IPS-15b (cell line): ENCODE measurements at regions not wholly inside any gene's neighbourhood (a gene's known extent, or its start where the extent isn't known, plus 50 kb on each side); places are given as distances from the start of the nearest gene placed in this dataset.
"Not testable (repeated sequence)": the region's sequence is repeated elsewhere in the genome, so short reads cannot be mapped to it uniquely, and the experiment has no call there.

Experiments used
- H3K27me3 ChIP-seq: one replicate; pipeline ENCODE4 v1.6.1; 2013; ENCODE audit warnings: low read length; ENCODE audit not compliant: control insufficient read depth, insufficient read depth
- H3K36me3 ChIP-seq: one replicate; pipeline ENCODE4 v1.6.1; 2013; ENCODE audit warnings: low read length; ENCODE audit not compliant: control insufficient read depth, insufficient read depth
- H3K4me1 ChIP-seq: one replicate; pipeline ENCODE4 v1.6.1; 2013; ENCODE audit warnings: mild to moderate bottlenecking, low read length; ENCODE audit not compliant: control insufficient read depth, insufficient read depth
- H3K4me3 ChIP-seq: one replicate; pipeline ENCODE4 v1.5.1; 2013; ENCODE audit warnings: low read depth, low read length
- H3K9ac ChIP-seq: one replicate; pipeline ENCODE4 v1.6.1; 2013; ENCODE audit warnings: low read depth, mild to moderate bottlenecking, low read length
- H3K9me3 ChIP-seq: one replicate; pipeline ENCODE4 v1.6.1; 2013; ENCODE audit warnings: mild to moderate bottlenecking, low read length; ENCODE audit not compliant: control insufficient read depth, insufficient read depth

- not testable (repeated sequence) for H3K9ac ChIP-seq, H3K27me3 ChIP-seq, H3K36me3 ChIP-seq, H3K9me3 ChIP-seq, H3K4me1 ChIP-seq, H3K4me3 ChIP-seq
Observed at GRCh38 chr2:4935291-4935690, 756.9 kb upstream of the SOX11 start.

- Histone ChIP-seq H3K4me3 (no peak overlapping the region), H3K36me3 (no peaks in the 10 kb centered on the region), H3K9me3 (no peaks in the 10 kb centered on the region), H3K4me1 (no peaks in the 10 kb centered on the region), H3K27me3 (no peaks in the 10 kb centered on the region), H3K9ac (no peak overlapping the region)
Observed at GRCh38 chr2:4937550-4937949, 754.6 kb upstream of the SOX11 start.

- Histone ChIP-seq H3K4me1 (no peaks in the 10 kb centered on the region), H3K4me3 (no peak overlapping the region), H3K27me3 (no peaks in the 10 kb centered on the region), H3K9me3 (no peaks in the 10 kb centered on the region), H3K9ac (no peak overlapping the region), H3K36me3 (no peaks in the 10 kb centered on the region)
Observed at GRCh38 chr2:4938206-4938605, 754.0 kb upstream of the SOX11 start.

GRCh38 chr2:4942441-4942840, 749.7 kb upstream of the SOX11 start:
- H3K9me3 ChIP-seq: no peaks in the 10 kb centered on the region
- no peak overlapping the region for H3K4me3 ChIP-seq
- no peak overlapping the region for H3K9ac ChIP-seq
- H3K27me3 ChIP-seq: no peaks in the 10 kb centered on the region
- no peaks in the 10 kb centered on the region for H3K36me3 ChIP-seq
- no peaks in the 10 kb centered on the region for H3K4me1 ChIP-seq

- Histone ChIP-seq H3K36me3 (no peaks in the 10 kb centered on the region), H3K4me1 (no peaks in the 10 kb centered on the region), H3K4me3 (no peak overlapping the region), H3K9ac (no peak overlapping the region), H3K27me3 (no peaks in the 10 kb centered on the region), H3K9me3 (no peaks in the 10 kb centered on the region)
Observed at GRCh38 chr2:4947911-4948310, 744.3 kb upstream of the SOX11 start.

- no peaks in the 10 kb centered on the region for H3K9me3 ChIP-seq
- H3K36me3 ChIP-seq: no peaks in the 10 kb centered on the region
- H3K4me3 ChIP-seq: no peak overlapping the region
- no peaks in the 10 kb centered on the region for H3K4me1 ChIP-seq
- no peaks in the 10 kb centered on the region for H3K27me3 ChIP-seq
- H3K9ac ChIP-seq: no peak overlapping the region
Observed at GRCh38 chr2:4951368-4951767, 740.8 kb upstream of the SOX11 start.

GRCh38 chr2:4959219-4959618, 733.0 kb upstream of the SOX11 start:
- H3K4me3 ChIP-seq: no peak overlapping the region
- H3K9me3 ChIP-seq: no peaks in the 10 kb centered on the region
- H3K4me1 ChIP-seq: no peaks in the 10 kb centered on the region
- H3K36me3 ChIP-seq: no peaks in the 10 kb centered on the region
- H3K9ac ChIP-seq: no peak overlapping the region
- no peaks in the 10 kb centered on the region for H3K27me3 ChIP-seq

GRCh38 chr2:4962419-4962818, 729.8 kb upstream of the SOX11 start:
- Histone ChIP-seq H3K9me3 (no peaks in the 10 kb centered on the region), H3K4me1 (no peaks in the 10 kb centered on the region), H3K27me3 (no peaks in the 10 kb centered on the region), H3K9ac (no peak overlapping the region), H3K36me3 (no peaks in the 10 kb centered on the region), H3K4me3 (no peak overlapping the region)

GRCh38 chr2:4963106-4963505, 729.1 kb upstream of the SOX11 start:
- H3K36me3 ChIP-seq: no peaks in the 10 kb centered on the region
- no peaks in the 10 kb centered on the region for H3K27me3 ChIP-seq
- no peaks in the 10 kb centered on the region for H3K9me3 ChIP-seq

GRCh38 chr2:4964001-4964540, 728.1 kb upstream of the SOX11 start:
- Histone ChIP-seq H3K4me3 (no peak overlapping the region), H3K9ac (no peak overlapping the region), H3K9me3 (no peaks in the 10 kb centered on the region), H3K4me1 (no peaks in the 10 kb centered on the region), H3K36me3 (no peaks in the 10 kb centered on the region), H3K27me3 (no peaks in the 10 kb centered on the region)

More at GRCh38 chr2:4963106-4963505, 729.1 kb upstream of the SOX11 start:
- no peak overlapping the region for H3K4me3 ChIP-seq
- H3K9ac ChIP-seq: no peak overlapping the region
- no peaks in the 10 kb centered on the region for H3K4me1 ChIP-seq

GRCh38 chr2:4964579-4964978, 727.6 kb upstream of the SOX11 start:
- Histone ChIP-seq H3K27me3 (no peaks in the 10 kb centered on the region), H3K9ac (no peak overlapping the region), H3K4me3 (no peak overlapping the region), H3K4me1 (no peaks in the 10 kb centered on the region), H3K9me3 (no peaks in the 10 kb centered on the region), H3K36me3 (no peaks in the 10 kb centered on the region)

- H3K9me3 ChIP-seq: no peaks in the 10 kb centered on the region
- no peaks in the 10 kb centered on the region for H3K36me3 ChIP-seq
- H3K4me1 ChIP-seq: no peaks in the 10 kb centered on the region
- no peak overlapping the region for H3K9ac ChIP-seq
- H3K4me3 ChIP-seq: no peak overlapping the region
- H3K27me3 ChIP-seq: no peaks in the 10 kb centered on the region
Observed at GRCh38 chr2:4965556-4966320, 726.4 kb upstream of the SOX11 start.
